Body of pancreas (tissue), 4 donors: ENCODE measurements at regions not wholly inside any gene's neighbourhood (a gene's known extent, or its start where the extent isn't known, plus 50 kb on each side); places are given as distances from the start of the nearest gene placed in this dataset.

Experiments used
- ATAC-seq: fragments of 150-250 bp; one replicate; pipeline ENCODE4 v1.9.1; 2016
- DNase-seq, 4 donors: peaks; one replicate each; pipeline ENCODE4 v3.0.0-alpha.2; 2019
- H3K27ac ChIP-seq, 4 donors: fragments of 200-600 bp; sonication (generic); 1 replicate in 3 of 4; 2 replicates in 1 of 4; pipeline versions ENCODE4 v1.5.1 to v1.6.1; 2016 to 2019; ENCODE audit warnings: mild to moderate bottlenecking in 1 of 4, mixed read lengths in 1 of 4, moderate library complexity in 1 of 4
- H3K27me3 ChIP-seq, 2 donors: fragments of 200-600 bp; sonication (generic); one replicate each; pipeline ENCODE4 v1.6.0; 2016; ENCODE audit warnings: mild to moderate bottlenecking in 1 of 2
- H3K36me3 ChIP-seq, 2 donors: fragments of 200-600 bp; sonication (generic); replicated peaks in 1 of 2; 2 replicates each; pipeline ENCODE4 v1.5.1; 2016; ENCODE audit warnings: low read depth in 2 of 2; ENCODE audit not compliant: insufficient read depth in 1 of 2
- H3K4me1 ChIP-seq: fragments of 200-600 bp; sonication (generic); one replicate; pipeline ENCODE4 v1.6.0; 2016
- H3K4me3 ChIP-seq, 2 donors: fragments of 200-600 bp; sonication (generic); 1 replicate in 1 of 2; 2 replicates in 1 of 2; pipeline ENCODE4 v1.5.1; 2016 to 2019
- H3K9me3 ChIP-seq, 3 donors: fragments of 200-600 bp; sonication (generic); 1 replicate in 2 of 3; 2 replicates in 1 of 3; pipeline ENCODE4 v1.5.1; 2016
- POLR2A ChIP-seq, 3 donors: fragments of 450-650 bp; IDR thresholded peaks; one replicate each; pipeline ENCODE4 v1.6.1; 2016; ENCODE audit warnings: antibody characterized with exemption in 3 of 3, mild to moderate bottlenecking in 2 of 3
- WGBS, 2 donors: methylation state at CpG; one replicate each; pipeline ENCODE4 v1.1.5; 2017; 5-methylcytosine and 5-hydroxymethylcytosine counted together
- intact Hi-C: fragments of 100-400 bp; cut with DNase I; formaldehyde crosslinking; loops from one replicate; pipeline ENCODE4 v1.15.1; 2023
- TF ChIP-seq, protein P1 (sequence below), 7 experiments: fragments of 450-650 bp in 4 of 7; fragments of 200-600 bp in 3 of 7; sonication (generic) in 3 of 7; IDR thresholded peaks; one replicate each; pipeline ENCODE4 v1.5.1; 2016 to 2019; ENCODE audit warnings: antibody characterized with exemption in 7 of 7

DNA sequence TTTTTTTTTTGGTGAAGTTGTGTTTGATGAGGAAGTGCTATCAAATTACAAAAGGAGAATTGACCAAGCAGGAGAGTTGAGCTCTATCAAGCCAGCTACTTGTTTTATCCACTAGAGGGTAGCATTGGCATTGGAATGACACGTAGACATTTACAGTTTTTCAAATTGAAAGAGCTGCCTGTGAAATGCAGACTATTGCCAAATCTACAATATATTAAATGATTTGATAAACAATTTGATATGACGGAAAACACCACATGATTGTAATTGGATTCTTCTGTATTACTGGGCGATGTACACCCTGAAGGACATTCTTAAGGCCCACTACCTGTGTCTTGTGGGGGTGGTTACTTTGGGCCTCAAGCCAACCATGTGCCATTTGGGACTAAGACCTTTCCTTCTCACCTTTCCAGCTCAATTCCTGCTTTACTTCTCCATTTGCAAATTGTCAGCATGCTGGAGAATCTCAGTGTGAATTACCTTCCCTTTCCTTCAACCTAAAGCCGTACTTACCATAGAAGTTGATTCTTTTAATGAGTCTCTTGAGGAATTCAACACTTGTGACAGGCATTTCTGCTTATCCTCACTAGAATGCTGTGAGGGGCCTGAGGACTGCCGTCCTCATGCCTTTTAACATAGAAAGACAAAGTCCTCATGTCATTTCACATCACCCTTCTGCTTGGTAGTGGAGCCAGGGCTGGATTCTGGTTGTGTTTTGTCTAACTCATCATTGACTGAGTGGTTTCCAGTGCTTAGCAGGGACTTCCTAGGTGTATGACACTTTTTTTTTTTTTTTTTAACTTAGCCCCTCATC, 134.8 kb upstream of the THUMPD2 start:
- Histone ChIP-seq H3K27ac (no peak overlapping the region), H3K4me3 (no peak overlapping the region), H3K27me3 (peaks cover 0 to 4% of the 10 kb centered on the region in 2 donors), H3K36me3 (no peaks in the 10 kb centered on the region), H3K4me1 (no peaks in the 10 kb centered on the region), H3K9me3 (no peaks in the 10 kb centered on the region)
- intact Hi-C loops: no loop called here
- TF ChIP-seq, protein P1, sequence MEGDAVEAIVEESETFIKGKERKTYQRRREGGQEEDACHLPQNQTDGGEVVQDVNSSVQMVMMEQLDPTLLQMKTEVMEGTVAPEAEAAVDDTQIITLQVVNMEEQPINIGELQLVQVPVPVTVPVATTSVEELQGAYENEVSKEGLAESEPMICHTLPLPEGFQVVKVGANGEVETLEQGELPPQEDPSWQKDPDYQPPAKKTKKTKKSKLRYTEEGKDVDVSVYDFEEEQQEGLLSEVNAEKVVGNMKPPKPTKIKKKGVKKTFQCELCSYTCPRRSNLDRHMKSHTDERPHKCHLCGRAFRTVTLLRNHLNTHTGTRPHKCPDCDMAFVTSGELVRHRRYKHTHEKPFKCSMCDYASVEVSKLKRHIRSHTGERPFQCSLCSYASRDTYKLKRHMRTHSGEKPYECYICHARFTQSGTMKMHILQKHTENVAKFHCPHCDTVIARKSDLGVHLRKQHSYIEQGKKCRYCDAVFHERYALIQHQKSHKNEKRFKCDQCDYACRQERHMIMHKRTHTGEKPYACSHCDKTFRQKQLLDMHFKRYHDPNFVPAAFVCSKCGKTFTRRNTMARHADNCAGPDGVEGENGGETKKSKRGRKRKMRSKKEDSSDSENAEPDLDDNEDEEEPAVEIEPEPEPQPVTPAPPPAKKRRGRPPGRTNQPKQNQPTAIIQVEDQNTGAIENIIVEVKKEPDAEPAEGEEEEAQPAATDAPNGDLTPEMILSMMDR (IDR thresholded peaks at IDR 0.05): peak; percentile 45 to 85 (median 80)
- no peak for TF ChIP-seq POLR2A (IDR thresholded peaks at IDR 0.05)
- DNase-seq (peak in 1 of 4 donors; percentile 43), ATAC-seq (peak; percentile 77)
- 28 to 33% methylated on average over 5 of the region's 5 CpGs for WGBS, 2 donors

DNA sequence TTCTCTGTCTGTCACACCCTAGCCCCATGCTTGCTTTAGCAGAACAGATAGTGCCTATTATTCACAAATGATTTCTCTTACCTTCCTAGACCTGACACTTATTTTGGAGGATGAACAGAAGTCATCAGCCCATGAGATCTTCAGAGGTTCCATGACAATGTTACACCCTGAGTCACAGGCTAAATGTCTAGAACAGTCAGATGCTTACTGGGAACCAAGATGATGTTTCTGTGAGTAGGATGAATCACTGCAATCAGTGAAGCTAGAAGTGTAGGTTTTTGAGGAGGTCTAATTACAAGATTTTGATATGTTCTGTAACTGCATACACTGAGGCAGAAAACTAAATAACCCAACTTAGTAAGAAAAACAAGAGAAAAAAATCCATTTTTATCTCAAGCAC, 123.0 kb upstream of the THUMPD2 start:
- Histone ChIP-seq H3K36me3 (no peaks in the 10 kb centered on the region), H3K4me1 (no peaks in the 10 kb centered on the region), H3K27ac (no peak overlapping the region), H3K9me3 (no peaks in the 10 kb centered on the region), H3K4me3 (no peak overlapping the region), H3K27me3 (no peaks in the 10 kb centered on the region)
- no peak for ATAC-seq
- DNase-seq: no peak
- intact Hi-C loops: no loop called here
- TF ChIP-seq POLR2A (IDR thresholded peaks at IDR 0.05): no peak
- TF ChIP-seq, protein P1 (IDR thresholded peaks at IDR 0.05): no peak

DNA sequence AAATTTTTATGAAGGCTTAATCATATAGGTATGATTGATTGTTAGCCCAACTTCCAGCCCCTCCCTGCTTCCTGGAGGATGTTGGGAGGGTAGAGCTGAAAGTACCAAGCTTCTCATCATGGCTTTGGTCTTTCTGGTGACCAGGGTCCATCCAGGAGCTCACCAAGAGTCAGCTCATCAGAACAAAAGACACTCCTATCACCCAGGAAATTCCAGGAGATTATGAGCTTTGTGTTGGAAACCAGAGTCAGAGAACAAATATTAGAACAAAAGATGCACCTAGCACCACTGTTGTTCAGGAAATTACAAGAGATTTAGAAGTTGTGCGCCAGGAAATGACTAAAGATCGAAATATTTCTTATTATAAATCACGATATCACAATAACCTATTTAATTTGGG, 119.9 kb upstream of the THUMPD2 start:
- WGBS, 2 donors: 67 to 74% methylated on average over 3 of the region's 3 CpGs
- Histone ChIP-seq H3K4me3 (no peak overlapping the region), H3K4me1 (no peaks in the 10 kb centered on the region), H3K27me3 (no peaks in the 10 kb centered on the region), H3K9me3 (no peaks in the 10 kb centered on the region), H3K36me3 (no peaks in the 10 kb centered on the region), H3K27ac (no peak overlapping the region)
- ATAC-seq (no peak), DNase-seq (no peak)
- no peak for TF ChIP-seq POLR2A (IDR thresholded peaks at IDR 0.05)
- TF ChIP-seq, protein P1 (IDR thresholded peaks at IDR 0.05): no peak
- intact Hi-C loops: no loop called here

- ATAC-seq (no peak), DNase-seq (no peak)
- TF ChIP-seq, protein P1 (IDR thresholded peaks at IDR 0.05): no peak
- TF ChIP-seq POLR2A (IDR thresholded peaks at IDR 0.05): no peak
- no peaks in the 10 kb centered on the region for H3K36me3 ChIP-seq
- no peak overlapping the region for H3K27ac ChIP-seq
- intact Hi-C loops: no loop called here
- no peak overlapping the region for H3K4me3 ChIP-seq
- no peaks in the 10 kb centered on the region for H3K9me3 ChIP-seq
- H3K27me3 ChIP-seq: no peaks in the 10 kb centered on the region
- 67 to 75% methylated on average over 5 of the region's 5 CpGs for WGBS, 2 donors
- H3K4me1 ChIP-seq: no peaks in the 10 kb centered on the region
Measured at GRCh38 chr2:39897273-39897672, 118.2 kb upstream of the THUMPD2 start.

DNA sequence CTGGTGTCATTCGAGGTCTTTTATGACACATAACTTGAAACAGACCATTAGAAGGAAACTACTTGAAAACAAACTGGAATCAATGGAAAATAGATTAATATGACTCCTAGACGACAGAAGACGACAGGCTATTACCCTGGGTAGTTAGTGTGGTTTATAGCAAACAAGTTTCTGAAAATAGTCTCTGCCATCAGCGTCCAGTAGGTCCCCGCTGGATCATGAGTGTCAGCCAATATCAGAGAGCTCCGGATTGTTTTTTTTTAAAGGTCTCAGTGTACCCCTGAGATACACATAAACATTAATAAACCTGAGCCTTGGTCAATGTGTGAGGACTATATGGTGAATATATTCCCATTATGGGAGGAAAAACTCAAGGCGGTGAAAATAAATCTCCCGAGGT, 115.0 kb upstream of the THUMPD2 start:
- DNase-seq (no peak), ATAC-seq (no peak)
- WGBS, 2 donors: 65% methylated on average over 8 of the region's 8 CpGs
- no peaks in the 10 kb centered on the region for H3K9me3 ChIP-seq
- no peaks in the 10 kb centered on the region for H3K4me1 ChIP-seq
- no peaks in the 10 kb centered on the region for H3K27me3 ChIP-seq
- intact Hi-C loops: no loop called here
- no peak overlapping the region for H3K4me3 ChIP-seq
- H3K27ac ChIP-seq: no peak overlapping the region
- no peak for TF ChIP-seq POLR2A (IDR thresholded peaks at IDR 0.05)
- H3K36me3 ChIP-seq: no peaks in the 10 kb centered on the region
